Inflammatory macrophage (primary cell): ENCODE measurements at regions not wholly inside any gene's neighbourhood (a gene's known extent, or its start where the extent isn't known, plus 50 kb on each side); places are given as distances from the start of the nearest gene placed in this dataset.
"Not testable (repeated sequence)": the region's sequence is repeated elsewhere in the genome, so short reads cannot be mapped to it uniquely, and the experiment has no call there.

Experiments used
- DNase-seq, 2 donors: peaks; one replicate each; pipeline ENCODE4 v3.0.0-alpha.2; 2020 to 2022

DNA sequence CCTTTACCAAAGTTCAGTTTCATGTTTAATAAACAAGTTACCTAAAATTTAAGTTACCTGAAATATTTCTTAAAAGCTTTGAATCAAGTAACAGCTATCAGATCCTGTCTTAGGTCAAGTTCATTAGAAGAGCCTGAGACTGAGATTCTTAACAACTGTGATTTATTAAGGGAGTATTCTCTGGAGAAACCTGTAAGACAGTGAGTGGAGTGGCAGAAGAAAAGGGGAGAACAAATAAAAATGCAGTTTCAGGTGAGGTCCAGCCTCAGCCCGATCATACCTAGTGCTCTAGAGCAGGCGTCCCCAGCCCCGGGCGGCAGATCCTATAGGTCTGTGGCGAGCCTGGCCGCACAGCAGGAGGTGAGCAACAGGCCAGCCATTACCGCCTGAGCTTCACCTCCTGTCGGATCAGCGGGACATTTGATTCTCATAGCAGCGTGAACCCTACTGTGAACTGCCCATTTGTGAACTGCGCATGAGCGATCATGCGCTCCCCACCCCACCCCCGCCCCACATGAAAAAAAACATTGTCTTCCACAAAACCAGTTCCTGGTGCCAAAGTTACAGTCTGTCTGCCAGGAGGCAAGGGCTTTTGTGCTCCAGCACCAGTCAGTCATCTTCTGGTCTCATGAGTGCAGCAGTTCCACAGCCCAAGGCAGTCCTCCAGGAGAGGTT is 59.2 kb upstream of the ADGRB3 start:
- peak; percentile 1 to 7 for DNase-seq

DNA sequence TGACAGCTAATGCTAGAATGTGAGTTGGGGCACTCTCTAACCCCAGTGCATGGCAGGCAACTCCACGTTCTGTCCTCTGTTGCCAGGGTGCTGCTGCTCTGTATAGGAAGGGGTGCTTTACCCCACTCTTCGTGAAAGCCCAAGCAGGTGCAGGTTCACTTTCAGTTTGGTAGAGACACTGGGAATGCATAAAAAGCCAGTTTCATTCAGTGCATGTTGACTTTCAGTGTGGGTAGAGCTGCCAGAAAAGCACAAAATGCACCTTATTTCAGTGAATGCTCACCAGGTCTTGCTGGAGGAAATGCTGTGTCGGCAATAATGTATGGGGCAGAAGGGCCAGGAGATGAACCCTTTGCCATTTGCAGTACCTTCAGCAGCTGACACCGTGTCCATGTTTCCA is 62.1 kb upstream of the ADGRB3 start:
- no peak for DNase-seq

DNA sequence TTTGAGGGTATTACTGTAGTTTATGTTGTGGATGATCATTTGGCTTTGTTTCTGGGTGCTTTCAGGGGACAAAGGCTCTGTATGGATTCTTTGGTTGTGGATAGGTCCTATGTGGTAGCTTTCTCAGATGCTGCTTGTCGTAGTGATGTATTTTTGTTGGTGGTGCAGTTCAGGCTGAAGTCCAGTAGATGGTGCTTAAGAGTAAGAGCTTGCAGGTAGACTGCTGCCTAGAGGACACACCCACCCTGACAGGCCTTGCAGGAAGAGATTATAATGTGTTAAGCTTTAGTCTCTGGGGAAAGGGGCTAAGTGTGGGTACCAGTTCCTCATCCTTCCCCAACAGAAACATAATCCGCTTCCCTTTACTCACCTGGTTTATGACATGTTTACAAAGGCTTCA is 62.6 kb upstream of the ADGRB3 start:
- peak; percentile 54 to 59 for DNase-seq

DNA sequence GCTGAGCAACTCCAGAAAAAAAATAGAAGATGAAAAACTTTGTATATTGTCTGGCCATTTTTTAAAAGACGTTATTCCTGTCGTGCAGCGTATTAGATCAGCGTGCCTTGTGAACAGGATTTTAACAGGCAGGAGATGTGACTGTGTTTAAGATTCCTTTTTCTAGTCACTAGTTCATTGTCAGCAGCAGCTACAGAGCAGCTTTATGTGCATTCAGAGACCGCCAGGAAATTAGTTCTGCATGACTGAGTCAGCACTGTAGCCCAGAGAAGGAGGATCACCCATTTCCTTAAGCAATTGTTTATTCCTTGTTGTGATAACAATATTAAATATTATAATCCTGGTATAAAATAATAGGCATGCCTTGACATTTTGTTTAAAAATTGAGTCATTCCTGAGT is 75.4 kb upstream of the ADGRB3 start:
- no peak for DNase-seq

DNA sequence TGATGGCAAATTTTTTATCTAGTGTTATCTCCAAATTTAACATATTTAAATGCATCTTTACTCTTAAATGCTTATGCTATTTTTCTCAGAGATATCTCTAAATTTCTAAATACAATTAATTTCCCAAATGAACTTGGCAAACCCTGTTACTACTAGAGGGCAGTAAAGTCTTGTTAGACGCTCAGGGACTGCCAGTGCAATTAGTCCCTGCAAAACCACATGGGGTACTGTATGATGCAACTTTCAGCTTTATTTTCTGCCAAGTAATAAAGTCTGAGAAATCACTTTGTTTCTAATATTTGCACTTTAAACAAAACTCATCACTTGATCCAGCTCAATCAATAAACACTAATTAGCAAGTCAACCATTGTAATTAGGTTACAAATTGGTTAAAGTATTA is 76.0 kb upstream of the ADGRB3 start:
- DNase-seq, result peak in 1 of 2 donors; percentile 5

DNA sequence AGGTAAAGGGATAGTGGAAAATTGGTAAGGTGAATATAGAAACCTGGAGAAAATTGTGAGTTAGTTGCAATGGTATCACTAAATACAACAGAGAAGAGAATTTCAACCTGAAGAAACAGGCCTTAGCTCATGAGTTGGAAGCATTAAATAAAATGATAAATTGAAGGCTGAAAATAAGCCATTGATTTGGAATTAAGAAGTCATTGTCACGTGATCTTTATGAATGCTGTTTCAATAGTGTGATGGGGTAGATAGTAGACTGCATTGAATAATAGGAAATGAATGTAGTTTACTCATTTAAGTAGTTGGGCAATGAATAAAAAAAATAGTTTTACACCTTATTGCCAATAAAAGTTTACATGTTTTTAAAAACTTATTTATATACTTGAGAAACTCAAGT is 88.5 kb upstream of the ADGRB3 start:
- DNase-seq, result no peak

DNA sequence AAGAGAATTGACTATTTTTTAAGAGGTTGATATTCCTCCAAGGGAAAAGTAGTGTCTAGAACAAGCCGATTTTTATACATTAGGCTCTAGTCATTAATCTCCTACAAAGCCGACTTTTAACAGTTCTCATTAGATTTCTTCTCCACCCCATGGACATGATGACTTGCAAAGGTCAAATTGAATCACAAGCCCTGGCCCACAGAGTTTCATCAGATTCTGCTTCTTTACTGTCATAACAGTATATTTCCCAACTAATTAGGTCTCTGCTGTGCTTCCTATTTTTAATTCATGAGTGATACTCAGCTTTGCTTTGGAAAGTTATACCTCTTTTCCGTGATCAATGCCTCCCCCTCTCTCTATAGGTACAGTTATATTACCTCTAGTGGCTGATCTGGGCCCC is 90.6 kb upstream of the ADGRB3 start:
- peak; percentile 21 to 50 for DNase-seq

DNA sequence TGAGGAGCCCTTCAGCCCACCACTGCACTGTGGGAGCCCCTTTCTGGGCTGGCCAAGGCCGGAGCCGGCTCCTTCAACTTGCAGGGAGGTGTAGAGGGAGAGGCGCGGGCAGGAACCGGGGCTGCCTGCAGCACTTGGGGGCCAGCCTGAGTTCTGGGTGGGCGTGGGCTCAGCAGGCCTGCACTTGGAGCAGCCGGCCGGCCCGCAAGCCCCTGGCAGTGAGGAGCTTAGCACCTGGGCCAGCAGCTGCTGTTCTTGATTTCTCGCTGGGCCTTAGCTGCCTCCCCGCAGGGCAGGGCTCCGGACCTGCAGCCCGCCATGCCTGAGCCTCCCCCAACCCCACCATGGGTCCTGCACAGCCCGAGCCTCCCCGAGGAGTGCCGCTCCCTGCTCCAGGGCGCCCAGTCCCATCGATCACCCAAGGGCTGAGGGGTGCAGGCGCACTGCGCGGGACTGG is 101.7 kb upstream of the ADGRB3 start:
- no peak for DNase-seq

DNA sequence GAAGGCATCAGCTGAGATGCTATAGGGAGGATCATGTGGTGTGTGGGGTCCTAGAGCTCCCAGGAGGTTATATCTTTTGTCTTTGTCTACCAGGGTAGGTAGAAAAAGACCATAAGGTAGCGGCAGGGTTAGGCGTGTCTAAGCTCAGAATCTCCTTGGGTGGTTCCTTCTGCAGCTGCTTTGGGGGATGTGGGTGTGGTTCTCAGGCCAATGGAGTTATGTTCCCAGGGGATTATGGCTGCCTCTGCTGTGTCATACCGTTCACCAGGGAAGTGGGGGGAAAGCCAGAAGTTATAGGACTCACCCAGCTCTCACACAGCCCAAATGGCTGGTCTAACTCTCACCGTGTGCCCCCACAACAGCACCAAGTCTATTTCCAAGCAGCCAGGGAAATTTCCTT is 107.4 kb upstream of the ADGRB3 start:
- no peak for DNase-seq

DNA sequence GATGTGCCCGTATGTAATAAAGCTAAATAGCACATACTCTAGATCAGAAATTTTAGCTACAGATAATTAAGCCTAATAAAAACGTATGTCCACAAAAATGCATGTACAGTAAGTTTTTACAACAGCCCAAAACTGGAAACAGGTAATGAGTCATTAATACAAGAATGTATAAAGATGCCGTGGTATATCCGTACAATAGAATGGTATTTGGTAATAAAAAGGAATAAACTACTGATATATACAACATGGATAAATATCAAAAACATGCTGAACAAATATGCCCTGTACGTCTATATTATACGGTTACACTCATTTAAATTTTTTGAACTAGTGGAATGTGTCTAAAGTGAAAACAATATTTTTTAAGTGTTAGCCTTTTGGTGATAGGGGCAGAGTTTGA is 128.2 kb upstream of the ADGRB3 start:
- DNase-seq, result no peak

DNA sequence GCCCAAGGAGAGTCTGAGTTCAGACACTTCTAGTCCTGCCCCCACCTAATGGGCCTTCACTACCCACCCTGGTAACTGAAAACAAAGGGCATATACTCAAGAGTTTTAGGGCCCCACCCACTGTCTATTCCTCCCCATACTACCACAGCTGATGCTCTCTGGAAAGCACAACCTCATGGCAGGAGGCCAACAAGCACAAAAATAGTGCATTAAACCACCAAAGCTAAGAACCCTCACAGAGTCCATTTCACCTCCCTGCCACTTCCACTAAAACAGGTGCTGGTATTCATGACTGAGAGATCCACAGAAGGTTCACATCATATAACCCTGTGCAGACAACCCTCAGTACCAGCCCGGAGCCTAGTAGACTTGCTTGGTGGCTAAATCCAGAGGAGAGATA is 132.1 kb upstream of the ADGRB3 start:
- no peak for DNase-seq

DNA sequence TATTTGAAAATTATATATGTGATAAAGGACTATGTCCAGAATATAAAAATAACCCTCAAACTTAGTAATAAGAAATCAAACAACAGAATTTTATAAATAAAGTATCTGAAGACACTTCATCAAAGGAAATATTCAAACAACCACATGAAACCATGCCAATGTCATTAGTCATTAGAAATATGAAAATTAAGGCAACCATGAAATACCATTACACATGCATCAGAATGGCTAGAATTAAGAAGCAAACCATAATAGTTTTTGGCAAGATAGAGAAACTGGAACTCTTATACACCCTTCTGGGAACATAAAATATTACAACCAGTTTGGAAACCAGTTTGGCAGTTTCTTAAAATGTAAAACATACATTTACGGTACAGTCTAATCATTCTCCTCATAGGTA is 137.2 kb upstream of the ADGRB3 start:
- no peak for DNase-seq

DNA sequence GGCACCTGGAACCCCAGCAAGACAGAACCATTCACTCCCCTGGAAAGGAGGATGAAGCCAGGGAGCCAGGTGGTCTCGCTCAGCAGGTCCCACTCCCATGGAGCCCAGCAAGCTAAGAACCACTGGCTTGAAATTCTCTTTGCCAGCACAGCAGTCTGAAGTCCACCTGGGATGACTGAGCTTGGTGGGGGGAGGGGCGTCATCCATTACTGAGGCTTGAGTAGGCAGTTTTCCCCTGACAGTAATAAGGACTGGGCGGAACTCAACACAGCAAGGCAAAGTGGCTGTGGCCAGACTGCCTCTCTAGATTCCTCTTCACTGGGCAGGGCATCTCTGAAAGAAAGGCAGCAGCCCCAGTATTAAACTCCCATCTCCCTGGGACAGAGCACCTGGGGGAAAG is 140.2 kb upstream of the ADGRB3 start:
- not testable (repeated sequence) for DNase-seq

DNA sequence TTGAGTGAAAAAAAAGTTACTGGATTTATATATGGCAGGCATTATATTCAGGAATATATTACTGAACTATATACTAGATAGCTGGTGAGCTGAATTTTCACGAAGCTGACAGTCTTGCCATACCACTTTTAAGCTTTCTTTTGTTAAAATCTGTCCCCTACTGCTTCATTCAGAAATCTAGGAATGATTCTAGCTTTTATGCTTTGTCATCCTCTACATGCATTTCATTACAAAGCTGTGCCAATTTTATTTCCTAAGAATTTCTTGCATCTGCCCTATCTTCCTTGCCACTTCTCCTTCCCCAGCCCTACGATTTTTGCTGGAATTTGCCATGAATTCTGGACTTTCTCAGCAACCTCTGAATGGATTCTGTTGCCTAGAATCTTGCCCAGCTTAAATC is 158.5 kb upstream of the ADGRB3 start:
- no peak for DNase-seq

DNA sequence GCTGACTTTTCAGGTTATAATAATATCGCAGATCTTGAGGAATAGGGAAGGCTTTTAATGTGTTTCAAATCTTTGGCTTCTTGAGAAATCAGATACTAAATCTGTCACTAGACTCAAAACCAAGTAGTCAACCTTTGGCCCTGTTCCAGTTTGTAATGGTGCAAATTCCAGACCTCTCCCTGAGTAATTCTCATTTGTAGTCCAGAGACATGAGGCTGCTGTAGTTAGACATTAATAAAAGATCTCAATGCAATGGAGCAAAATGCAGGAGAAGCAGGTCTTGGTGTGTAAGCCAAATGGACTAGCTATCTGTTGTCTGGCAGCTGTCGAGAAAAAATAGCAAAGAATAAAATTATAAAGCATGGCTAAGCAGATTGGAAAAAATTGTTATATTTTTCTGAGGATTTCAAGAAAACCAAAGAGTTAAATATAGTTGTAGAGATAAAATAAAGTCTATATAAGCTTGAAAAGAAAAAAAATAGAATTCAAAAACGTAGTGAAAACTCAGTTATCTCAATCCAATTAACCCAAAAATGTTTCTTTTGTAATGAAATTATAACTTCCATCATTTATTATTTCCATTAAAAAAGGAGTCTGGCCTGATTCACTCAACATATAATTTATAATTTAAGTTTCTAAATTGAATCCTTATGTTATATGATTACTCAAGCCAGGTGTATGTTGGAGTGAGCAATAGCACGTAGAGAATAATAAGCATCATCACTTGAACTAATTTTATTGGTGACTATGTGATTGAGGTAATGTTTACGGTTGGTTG is 161.5 kb upstream of the ADGRB3 start:
- DNase-seq, result no peak

DNA sequence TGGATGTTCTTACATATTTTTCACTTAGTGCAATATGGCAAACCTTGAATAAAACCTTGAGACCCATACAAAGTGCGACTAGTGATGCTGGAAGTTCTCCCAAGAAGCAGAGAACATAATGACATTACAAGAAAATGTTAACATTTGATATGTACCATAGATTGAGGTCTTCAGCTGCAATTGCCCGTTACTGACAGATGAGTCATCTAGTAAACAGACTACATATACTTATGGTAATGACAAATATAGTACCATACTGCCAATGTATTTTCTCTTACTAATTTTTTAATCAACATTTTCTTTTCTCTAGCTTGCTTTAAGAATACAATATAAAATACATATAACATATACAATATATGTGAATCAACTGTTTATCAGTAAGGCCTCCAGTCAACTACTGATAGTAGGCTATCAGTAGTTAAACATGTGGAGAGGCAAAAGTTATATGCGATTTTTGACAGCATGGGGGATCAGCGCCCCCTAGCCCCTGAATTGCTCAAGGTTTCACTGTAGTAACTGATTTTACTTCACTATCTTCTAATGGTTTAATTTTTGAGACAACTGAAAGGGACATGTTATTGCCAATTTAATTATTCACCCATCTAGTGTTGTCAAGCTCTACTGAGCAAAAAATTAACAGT is 166.7 kb upstream of the ADGRB3 start:
- DNase-seq, result no peak

DNA sequence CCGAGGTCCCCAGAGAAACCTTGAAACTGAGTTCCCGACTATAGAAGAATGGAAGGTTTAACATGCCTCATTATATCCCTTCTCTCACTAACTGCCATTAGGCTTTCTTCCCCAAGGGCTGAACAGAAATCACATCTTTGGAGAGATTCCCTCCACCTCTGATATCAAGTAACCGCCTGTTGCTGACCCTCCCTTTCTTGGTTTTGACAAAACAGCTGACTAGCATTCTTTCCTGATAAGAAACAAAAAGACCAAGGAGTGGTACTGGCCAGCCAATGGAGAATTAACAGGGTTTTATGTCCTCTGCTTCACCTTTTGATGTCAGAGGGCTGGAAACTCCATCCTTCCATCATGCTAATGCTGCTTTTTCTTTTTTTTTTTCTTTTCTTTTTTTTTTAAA is 176.6 kb upstream of the ADGRB3 start:
- DNase-seq, result no peak

DNA sequence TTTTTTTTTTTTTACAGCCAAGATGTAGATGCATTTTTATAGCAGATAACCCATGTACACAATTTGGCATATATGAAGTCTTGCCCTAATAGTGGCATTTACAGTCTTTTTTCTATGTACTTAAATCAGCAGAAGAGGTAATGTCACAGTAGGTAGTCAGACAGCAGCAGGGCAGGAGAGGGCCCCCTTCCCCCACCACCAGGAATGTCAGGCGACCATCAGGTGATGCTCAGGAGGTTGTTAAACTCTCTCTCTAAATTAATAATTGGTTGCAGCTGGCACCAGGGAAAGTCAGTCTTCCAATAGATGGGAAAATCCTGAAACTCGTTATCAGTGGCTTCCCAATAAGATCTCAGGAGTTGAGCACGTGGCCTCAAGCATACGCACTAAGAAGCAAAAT is 188.0 kb upstream of the ADGRB3 start:
- no peak for DNase-seq

DNA sequence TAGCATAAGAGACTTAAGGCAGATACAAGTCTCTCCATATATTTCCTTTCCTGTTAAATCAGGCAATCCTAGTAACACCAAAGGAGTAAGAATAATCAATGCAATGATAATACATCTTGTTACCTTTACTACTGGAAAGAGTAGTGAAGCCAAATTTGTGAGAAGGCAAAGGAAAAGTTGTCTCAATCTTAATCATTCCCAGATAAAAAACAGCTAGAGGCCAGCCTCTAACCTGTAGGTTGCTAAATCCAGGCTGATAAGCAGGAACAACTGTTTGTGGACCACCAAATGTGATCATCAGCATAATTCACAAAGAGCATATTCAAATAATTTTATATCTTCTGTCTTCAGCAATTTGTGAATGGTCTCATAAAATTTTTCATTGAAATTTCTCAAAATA is 189.2 kb upstream of the ADGRB3 start:
- no peak for DNase-seq

DNA sequence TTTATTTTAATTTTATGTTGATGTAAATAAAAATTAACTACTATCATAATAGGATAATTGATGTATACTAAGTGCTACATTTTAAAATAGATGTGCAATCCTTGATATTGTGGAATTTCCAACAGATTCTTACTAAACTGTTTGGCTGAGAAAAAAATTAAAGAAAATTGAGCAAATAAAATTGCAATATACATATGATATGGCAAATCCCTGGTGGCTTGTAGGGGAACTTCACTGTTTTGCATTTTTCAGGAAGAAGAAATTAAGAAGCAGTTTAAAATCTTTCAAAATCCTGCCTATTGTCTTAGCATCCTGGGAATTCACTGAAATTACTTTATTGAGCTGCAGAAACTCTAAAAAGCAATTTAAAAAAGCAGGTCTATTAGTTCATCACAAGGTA is 191.4 kb upstream of the ADGRB3 start:
- DNase-seq, result no peak

DNA sequence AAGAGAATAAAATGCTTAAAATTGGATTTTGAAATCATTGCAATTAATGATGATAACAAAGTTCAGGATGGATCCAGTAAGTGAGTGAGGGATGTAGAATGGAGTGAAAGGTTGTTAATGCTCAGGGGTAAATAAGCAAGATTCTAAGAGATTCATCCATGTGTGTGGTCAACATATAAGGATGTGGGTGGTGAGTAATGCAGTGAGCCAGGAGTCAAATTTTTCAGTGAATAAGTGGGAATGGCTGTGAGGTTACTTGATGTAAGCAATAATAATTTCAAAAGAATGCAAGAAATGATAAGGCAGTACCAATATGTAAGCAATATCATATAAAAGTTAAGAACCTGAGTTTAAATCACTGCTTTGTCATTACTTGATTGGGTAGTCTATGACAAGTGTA is 207.5 kb upstream of the ADGRB3 start:
- DNase-seq, result no peak

DNA sequence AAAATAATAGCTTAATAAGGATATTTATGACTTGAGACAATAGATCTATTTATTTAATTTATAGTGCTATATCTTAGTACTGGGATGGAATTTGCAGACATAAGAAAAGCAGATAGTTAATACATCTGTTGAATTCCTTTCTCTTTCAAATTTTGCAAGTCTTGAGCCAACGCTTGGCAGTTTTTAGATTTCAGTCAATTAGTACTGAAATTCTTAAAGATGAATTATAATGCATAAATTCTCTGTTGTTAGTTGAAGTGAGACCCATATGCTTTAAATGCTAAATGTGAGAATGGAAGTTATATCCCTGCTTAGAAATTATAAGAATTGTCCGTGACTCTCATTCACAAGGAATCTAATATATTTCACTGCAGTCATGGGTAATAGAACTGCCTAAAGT is 225.1 kb upstream of the ADGRB3 start:
- no peak for DNase-seq

DNA sequence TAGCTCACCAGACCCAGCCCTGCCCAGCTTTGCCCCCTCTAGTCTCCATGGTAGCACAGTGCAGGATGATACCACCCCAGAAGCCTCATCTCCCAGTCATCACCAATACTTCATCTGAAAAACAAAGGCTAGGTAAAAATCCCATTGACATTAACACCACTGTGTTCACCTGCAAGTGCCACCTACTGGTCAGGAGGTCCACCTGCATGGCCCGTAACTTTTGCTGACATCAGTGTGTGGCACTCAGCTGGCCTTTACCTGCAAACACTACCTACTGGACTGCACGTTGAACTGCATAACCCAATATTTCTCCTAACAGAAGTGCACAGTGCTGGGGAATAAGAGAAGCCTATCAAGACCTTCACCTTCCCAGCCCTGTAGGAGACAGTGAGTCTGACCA is 234.7 kb upstream of the ADGRB3 start:
- DNase-seq, result no peak

DNA sequence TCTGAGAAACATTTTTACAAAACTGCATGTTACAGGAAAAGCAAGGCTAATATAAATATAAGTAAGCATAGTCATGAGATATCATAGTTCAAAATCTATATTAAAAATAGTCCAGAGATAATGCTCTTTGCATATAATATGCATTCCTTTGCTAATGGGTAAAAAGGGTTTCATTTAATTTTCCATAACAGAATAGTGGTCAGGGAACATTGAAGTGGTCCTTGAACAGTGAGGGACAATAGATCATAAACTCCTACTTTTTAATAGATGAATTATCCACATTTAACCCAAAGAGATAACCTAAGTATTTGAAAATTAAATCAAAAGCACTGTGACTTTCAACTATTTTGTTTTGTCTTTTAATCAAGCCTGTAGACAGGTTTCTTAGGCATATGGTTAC is 243.1 kb upstream of the ADGRB3 start:
- no peak for DNase-seq
